HG03565 (cell line): ENCODE measurements at regions not wholly inside any gene's neighbourhood (a gene's known extent, or its start where the extent isn't known, plus 50 kb on each side); places are given as distances from the start of the nearest gene placed in this dataset.

Experiments
- ATAC-seq: cut with Tn5 transposase; IDR thresholded peaks from one replicate; pipeline ENCODE4 v1.9.1; 2021; ENCODE audit warnings: mild to moderate bottlenecking, moderate library complexity; ENCODE audit not compliant: unreplicated experiment

GRCh38 chr10:78953113-78953798 lies 115.5 kb upstream of the ZMIZ1 start:
- no peak for ATAC-seq

- no peak for ATAC-seq
Observed at GRCh38 chr10:78953799-78954297, 114.9 kb upstream of the ZMIZ1 start.

GRCh38 chr10:78954689-78955088 lies 114.1 kb upstream of the ZMIZ1 start:
- no peak for ATAC-seq

- no peak for ATAC-seq
Observed at GRCh38 chr10:78955206-78955605, 113.6 kb upstream of the ZMIZ1 start.

GRCh38 chr10:78956391-78956790 lies 112.4 kb upstream of the ZMIZ1 start:
- ATAC-seq = no peak

GRCh38 chr10:78957471-78958039 lies 111.2 kb upstream of the ZMIZ1 start:
- ATAC-seq = no peak

- ATAC-seq = no peak
Observed at GRCh38 chr10:78959217-78959923, 109.4 kb upstream of the ZMIZ1 start.

- ATAC-seq = no peak
Observed at GRCh38 chr10:78959924-78960285, 108.9 kb upstream of the ZMIZ1 start.

- no peak for ATAC-seq
Observed at GRCh38 chr10:78960316-78960800, 108.4 kb upstream of the ZMIZ1 start.

GRCh38 chr10:78961760-78962159 lies 107.0 kb upstream of the ZMIZ1 start:
- ATAC-seq = no peak

GRCh38 chr10:78963074-78964034 lies 105.4 kb upstream of the ZMIZ1 start:
- no peak for ATAC-seq

- ATAC-seq = no peak
Observed at GRCh38 chr10:78964274-78964951, 104.4 kb upstream of the ZMIZ1 start.

- ATAC-seq = no peak
Observed at GRCh38 chr10:78964952-78965633, 103.7 kb upstream of the ZMIZ1 start.

- no peak for ATAC-seq
Observed at GRCh38 chr10:78966182-78966787, 102.5 kb upstream of the ZMIZ1 start.

GRCh38 chr10:78966844-78967488 lies 101.8 kb upstream of the ZMIZ1 start:
- no peak for ATAC-seq

- ATAC-seq = no peak
Observed at GRCh38 chr10:78968300-78968942, 100.3 kb upstream of the ZMIZ1 start.

GRCh38 chr10:78968943-78969342 lies 99.8 kb upstream of the ZMIZ1 start:
- no peak for ATAC-seq

GRCh38 chr10:78969719-78970118 lies 99.0 kb upstream of the ZMIZ1 start:
- ATAC-seq = no peak
